SK-N-SH (cell line): ENCODE measurements at regions not wholly inside any gene's neighbourhood (a gene's known extent, or its start where the extent isn't known, plus 50 kb on each side); places are given as distances from the start of the nearest gene placed in this dataset.

Experiments used
- GABPA ChIP-seq: IDR thresholded peaks from 2 replicates; pipeline ENCODE4 v1.4.0; 2012; ENCODE audit warnings: low read depth, mild to moderate bottlenecking
- POLR2AphosphoS5 ChIP-seq: IDR thresholded peaks from 2 replicates; pipeline ENCODE4 v1.6.1; 2012; ENCODE audit warnings: low read depth, low read length
- RFX5 ChIP-seq: IDR thresholded peaks from 2 replicates; pipeline ENCODE4 v1.6.1; 2012; ENCODE audit warnings: mild to moderate bottlenecking, improper control_type of control experiment, low read length
- SIN3A ChIP-seq: IDR thresholded peaks from 2 replicates; pipeline ENCODE4 v1.6.1; 2012; ENCODE audit warnings: low read depth, mild to moderate bottlenecking, low read length, moderate library complexity, borderline replicate concordance
- SMC3 ChIP-seq: IDR thresholded peaks from 2 replicates; pipeline ENCODE4 v1.6.1; 2012; ENCODE audit warnings: low read depth, low read length, improper control_type of control experiment
- TAF1 ChIP-seq: IDR thresholded peaks from 2 replicates; pipeline ENCODE4 v1.6.1; 2012; ENCODE audit warnings: low read depth, mild to moderate bottlenecking, low read length, moderate library complexity, borderline replicate concordance
- TF ChIP-seq, protein P1 (sequence below): fragments of 200-600 bp; sonication (generic); IDR thresholded peaks from 2 replicates; pipeline ENCODE4 v1.6.1; 2017; ENCODE audit warnings: antibody characterized with exemption, mild to moderate bottlenecking, moderate library complexity

DNA sequence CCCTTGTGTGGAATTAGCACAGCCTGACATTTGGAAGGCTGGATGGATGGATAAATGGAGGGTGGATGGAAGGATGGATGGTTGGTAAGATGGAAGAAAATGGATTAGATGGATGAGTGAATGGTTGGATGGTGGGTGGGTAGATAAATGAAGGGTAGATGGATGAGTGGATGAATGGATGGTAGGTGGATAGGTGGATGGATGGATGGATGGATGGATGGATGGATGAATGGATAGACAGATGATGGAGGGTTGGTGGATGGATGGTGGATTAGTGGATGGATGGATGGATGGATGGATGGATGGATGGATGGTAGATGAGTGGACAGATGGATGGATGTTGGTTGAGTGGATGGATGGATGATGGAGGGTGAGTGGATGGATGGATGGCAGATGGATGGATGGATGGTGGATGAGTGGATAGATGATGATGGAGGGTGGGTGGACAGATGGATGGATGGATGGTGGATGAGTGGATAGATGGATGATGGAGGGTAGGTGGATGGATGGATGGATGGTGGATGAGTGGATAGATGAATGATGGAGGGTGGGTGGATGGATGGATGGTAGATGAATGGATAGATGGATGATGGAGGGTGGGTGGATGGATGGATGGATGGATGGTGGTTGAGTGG, 175.6 kb upstream of the PPP1R26 start:
- TF ChIP-seq, protein P1, sequence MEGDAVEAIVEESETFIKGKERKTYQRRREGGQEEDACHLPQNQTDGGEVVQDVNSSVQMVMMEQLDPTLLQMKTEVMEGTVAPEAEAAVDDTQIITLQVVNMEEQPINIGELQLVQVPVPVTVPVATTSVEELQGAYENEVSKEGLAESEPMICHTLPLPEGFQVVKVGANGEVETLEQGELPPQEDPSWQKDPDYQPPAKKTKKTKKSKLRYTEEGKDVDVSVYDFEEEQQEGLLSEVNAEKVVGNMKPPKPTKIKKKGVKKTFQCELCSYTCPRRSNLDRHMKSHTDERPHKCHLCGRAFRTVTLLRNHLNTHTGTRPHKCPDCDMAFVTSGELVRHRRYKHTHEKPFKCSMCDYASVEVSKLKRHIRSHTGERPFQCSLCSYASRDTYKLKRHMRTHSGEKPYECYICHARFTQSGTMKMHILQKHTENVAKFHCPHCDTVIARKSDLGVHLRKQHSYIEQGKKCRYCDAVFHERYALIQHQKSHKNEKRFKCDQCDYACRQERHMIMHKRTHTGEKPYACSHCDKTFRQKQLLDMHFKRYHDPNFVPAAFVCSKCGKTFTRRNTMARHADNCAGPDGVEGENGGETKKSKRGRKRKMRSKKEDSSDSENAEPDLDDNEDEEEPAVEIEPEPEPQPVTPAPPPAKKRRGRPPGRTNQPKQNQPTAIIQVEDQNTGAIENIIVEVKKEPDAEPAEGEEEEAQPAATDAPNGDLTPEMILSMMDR: no peak
- TF ChIP-seq SMC3: no peak
- TF ChIP-seq TAF1: no peak
- TF ChIP-seq RFX5: no peak
- no peak for TF ChIP-seq SIN3A
- no peak for TF ChIP-seq POLR2AphosphoS5
- no peak for TF ChIP-seq GABPA
